HG03064 (cell line): ENCODE measurements at regions not wholly inside any gene's neighbourhood (a gene's known extent, or its start where the extent isn't known, plus 50 kb on each side); places are given as distances from the start of the nearest gene placed in this dataset.
"Not testable (repeated sequence)": the region's sequence is repeated elsewhere in the genome, so short reads cannot be mapped to it uniquely, and the experiment has no call there.

ENCODE experiments used
- ATAC-seq: cut with Tn5 transposase; IDR thresholded peaks from one replicate; pipeline ENCODE4 v1.9.1; 2021; ENCODE audit warnings: low read depth; ENCODE audit not compliant: unreplicated experiment

- not testable (repeated sequence) for ATAC-seq
These were observed 189.1 kb downstream of the FOXD4L6 start for GRCh38 chr9:40939201-40939887.

- no peak for ATAC-seq
These were observed 193.1 kb downstream of the FOXD4L6 start for GRCh38 chr9:40935336-40935735.

GRCh38 chr9:40934480-40934879 lies 194.0 kb downstream of the FOXD4L6 start:
- ATAC-seq, result not testable (repeated sequence)

- not testable (repeated sequence) for ATAC-seq
These were observed 198.1 kb downstream of the FOXD4L6 start for GRCh38 chr9:40930426-40930825.

GRCh38 chr9:40929488-40929845 lies 199.0 kb downstream of the FOXD4L6 start:
- ATAC-seq, result not testable (repeated sequence)

GRCh38 chr9:40928803-40929487 lies 199.5 kb downstream of the FOXD4L6 start:
- no peak for ATAC-seq

- ATAC-seq, result no peak
These were observed 200.4 kb downstream of the FOXD4L6 start for GRCh38 chr9:40927851-40928802.

GRCh38 chr9:40927260-40927631 lies 201.2 kb downstream of the FOXD4L6 start:
- no peak for ATAC-seq

- ATAC-seq, result no peak
These were observed 201.8 kb downstream of the FOXD4L6 start for GRCh38 chr9:40926404-40927259.

GRCh38 chr9:40925149-40925548 lies 203.3 kb downstream of the FOXD4L6 start:
- ATAC-seq, result no peak

- ATAC-seq, result not testable (repeated sequence)
These were observed 212.1 kb downstream of the FOXD4L6 start for GRCh38 chr9:40916399-40916783.

GRCh38 chr9:40915660-40916398 lies 212.7 kb downstream of the FOXD4L6 start:
- not testable (repeated sequence) for ATAC-seq

- ATAC-seq, result no peak
These were observed 213.5 kb downstream of the FOXD4L6 start for GRCh38 chr9:40914772-40915659.

GRCh38 chr9:40913928-40914673 lies 214.4 kb downstream of the FOXD4L6 start:
- no peak for ATAC-seq

- no peak for ATAC-seq
These were observed 215.3 kb downstream of the FOXD4L6 start for GRCh38 chr9:40913096-40913719.

GRCh38 chr9:40912679-40913078 lies 215.8 kb downstream of the FOXD4L6 start:
- not testable (repeated sequence) for ATAC-seq

GRCh38 chr9:40911647-40912046 lies 216.8 kb downstream of the FOXD4L6 start:
- ATAC-seq, result no peak
